Endothelial cell (in vitro differentiated cells): ENCODE measurements at regions not wholly inside any gene's neighbourhood (a gene's known extent, or its start where the extent isn't known, plus 50 kb on each side); places are given as distances from the start of the nearest gene placed in this dataset.
A peak's percentile ranks its signal among the peaks of the same experiment; 100 is the strongest.

Experiments
- DNase-seq: peaks from one replicate; pipeline ENCODE4 v3.0.0; 2021; ENCODE audit warnings: low spot score
- H3K27ac Mint-ChIP-seq: one replicate; pipeline ENCODE4 v1.8.0; 2021; ENCODE audit warnings: mixed read lengths, inconsistent platforms; ENCODE audit not compliant: unreplicated experiment
- H3K27me3 Mint-ChIP-seq: one replicate; pipeline ENCODE4 v1.8.0; 2021; ENCODE audit warnings: mild to moderate bottlenecking, moderate library complexity, mixed read lengths, inconsistent platforms; ENCODE audit not compliant: unreplicated experiment
- H3K36me3 Mint-ChIP-seq: one replicate; pipeline ENCODE4 v1.8.0; 2021; ENCODE audit warnings: mild to moderate bottlenecking, low read depth, mixed read lengths, inconsistent platforms; ENCODE audit not compliant: unreplicated experiment
- H3K4me1 Mint-ChIP-seq: one replicate; pipeline ENCODE4 v1.8.0; 2021; ENCODE audit warnings: mild to moderate bottlenecking, mixed read lengths, inconsistent platforms; ENCODE audit not compliant: unreplicated experiment
- H3K4me3 Mint-ChIP-seq: one replicate; pipeline ENCODE4 v1.8.0; 2021; ENCODE audit warnings: mild to moderate bottlenecking, mixed read lengths, inconsistent platforms; ENCODE audit not compliant: unreplicated experiment
- H3K9me3 Mint-ChIP-seq: one replicate; pipeline ENCODE4 v1.8.0; 2021; ENCODE audit warnings: mixed read lengths, inconsistent platforms; ENCODE audit not compliant: unreplicated experiment
- CTCF ChIP-seq: fragments of 200-600 bp; sonication (generic); IDR thresholded peaks from one replicate; pipeline ENCODE4 v1.5.0; 2021; ENCODE audit warnings: antibody characterized with exemption; ENCODE audit not compliant: unreplicated experiment

- H3K4me1 Mint-ChIP-seq, result no peaks in the 10 kb centered on the region
- H3K4me3 Mint-ChIP-seq, result no peak overlapping the region
- TF ChIP-seq CTCF, result no peak
- H3K36me3 Mint-ChIP-seq, result no peaks in the 10 kb centered on the region
- DNase-seq, result no peak
- H3K27ac Mint-ChIP-seq, result no peak overlapping the region
- no peaks in the 10 kb centered on the region for H3K27me3 Mint-ChIP-seq
- no peaks in the 10 kb centered on the region for H3K9me3 Mint-ChIP-seq
These were observed 124.1 kb downstream of the TRIML1 start for GRCh38 chr4:188263321-188263720.

GRCh38 chr4:188266386-188266785, 127.1 kb downstream of the TRIML1 start:
- Mint-ChIP-seq H3K36me3 (no peaks in the 10 kb centered on the region), H3K4me3 (no peak overlapping the region), H3K4me1 (no peaks in the 10 kb centered on the region), H3K27ac (no peak overlapping the region), H3K27me3 (no peaks in the 10 kb centered on the region), H3K9me3 (no peaks in the 10 kb centered on the region)
- DNase-seq, result no peak
- TF ChIP-seq CTCF, result no peak

GRCh38 chr4:188268131-188268908, 129.1 kb downstream of the TRIML1 start:
- no peaks in the 10 kb centered on the region for H3K9me3 Mint-ChIP-seq
- H3K27ac Mint-ChIP-seq, result no peak overlapping the region
- no peak for DNase-seq
- H3K4me1 Mint-ChIP-seq, result no peaks in the 10 kb centered on the region
- H3K36me3 Mint-ChIP-seq, result no peaks in the 10 kb centered on the region
- H3K4me3 Mint-ChIP-seq, result no peak overlapping the region
- no peaks in the 10 kb centered on the region for H3K27me3 Mint-ChIP-seq
- no peak for TF ChIP-seq CTCF

- no peaks in the 10 kb centered on the region for H3K27me3 Mint-ChIP-seq
- no peak for TF ChIP-seq CTCF
- no peaks in the 10 kb centered on the region for H3K9me3 Mint-ChIP-seq
- DNase-seq, result no peak
- H3K4me3 Mint-ChIP-seq, result no peak overlapping the region
- no peaks in the 10 kb centered on the region for H3K4me1 Mint-ChIP-seq
- H3K27ac Mint-ChIP-seq, result no peak overlapping the region
- H3K36me3 Mint-ChIP-seq, result no peaks in the 10 kb centered on the region
These were observed 131.2 kb downstream of the TRIML1 start for GRCh38 chr4:188270273-188271069.

- TF ChIP-seq CTCF, result no peak
- no peaks in the 10 kb centered on the region for H3K9me3 Mint-ChIP-seq
- no peak overlapping the region for H3K4me3 Mint-ChIP-seq
- no peaks in the 10 kb centered on the region for H3K27me3 Mint-ChIP-seq
- peaks cover 5% of the 10 kb centered on the region for H3K4me1 Mint-ChIP-seq
- no peak for DNase-seq
- H3K27ac Mint-ChIP-seq, result peak overlapping the region; percentile 71
- H3K36me3 Mint-ChIP-seq, result no peaks in the 10 kb centered on the region
These were observed 136.4 kb downstream of the TRIML1 start for GRCh38 chr4:188275686-188276085.
